Gastroesophageal sphincter (tissue), 3 donors: ENCODE measurements at regions not wholly inside any gene's neighbourhood (a gene's known extent, or its start where the extent isn't known, plus 50 kb on each side); places are given as distances from the start of the nearest gene placed in this dataset.

Source experiments
- POLR2A ChIP-seq, 2 donors: fragments of 450-650 bp; IDR thresholded peaks; one replicate each; pipeline ENCODE4 v1.6.1; 2017; ENCODE audit warnings: antibody characterized with exemption in 2 of 2, mild to moderate bottlenecking in 2 of 2, moderate library complexity in 1 of 2
- POLR2AphosphoS5 ChIP-seq: sonication (generic); formaldehyde crosslinking; IDR thresholded peaks from one replicate; pipeline ENCODE4 v1.6.1; 2017; ENCODE audit warnings: antibody characterized with exemption
- TF ChIP-seq, protein P1 (sequence below), 4 experiments: fragments of 200-600 bp in 2 of 4; fragments of 450-650 bp in 2 of 4; sonication (generic) in 1 of 4; IDR thresholded peaks; one replicate each; pipeline ENCODE4 v1.5.1; 2017 to 2019; ENCODE audit warnings: antibody characterized with exemption in 4 of 4, mild to moderate bottlenecking in 2 of 4, moderate library complexity in 2 of 4

- TF ChIP-seq POLR2A (IDR thresholded peaks at IDR 0.05) (no peak), POLR2AphosphoS5 (no peak)
- TF ChIP-seq, protein P1, sequence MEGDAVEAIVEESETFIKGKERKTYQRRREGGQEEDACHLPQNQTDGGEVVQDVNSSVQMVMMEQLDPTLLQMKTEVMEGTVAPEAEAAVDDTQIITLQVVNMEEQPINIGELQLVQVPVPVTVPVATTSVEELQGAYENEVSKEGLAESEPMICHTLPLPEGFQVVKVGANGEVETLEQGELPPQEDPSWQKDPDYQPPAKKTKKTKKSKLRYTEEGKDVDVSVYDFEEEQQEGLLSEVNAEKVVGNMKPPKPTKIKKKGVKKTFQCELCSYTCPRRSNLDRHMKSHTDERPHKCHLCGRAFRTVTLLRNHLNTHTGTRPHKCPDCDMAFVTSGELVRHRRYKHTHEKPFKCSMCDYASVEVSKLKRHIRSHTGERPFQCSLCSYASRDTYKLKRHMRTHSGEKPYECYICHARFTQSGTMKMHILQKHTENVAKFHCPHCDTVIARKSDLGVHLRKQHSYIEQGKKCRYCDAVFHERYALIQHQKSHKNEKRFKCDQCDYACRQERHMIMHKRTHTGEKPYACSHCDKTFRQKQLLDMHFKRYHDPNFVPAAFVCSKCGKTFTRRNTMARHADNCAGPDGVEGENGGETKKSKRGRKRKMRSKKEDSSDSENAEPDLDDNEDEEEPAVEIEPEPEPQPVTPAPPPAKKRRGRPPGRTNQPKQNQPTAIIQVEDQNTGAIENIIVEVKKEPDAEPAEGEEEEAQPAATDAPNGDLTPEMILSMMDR (IDR thresholded peaks at IDR 0.05): no peak
Measured at GRCh38 chr2:205868773-205869333, 186.6 kb downstream of the NRP2 start.
